NCI-H2171 treated with DMSO at 0.1 percent for 48 hours (cell line): ENCODE measurements at regions not wholly inside any gene's neighbourhood (a gene's known extent, or its start where the extent isn't known, plus 50 kb on each side); places are given as distances from the start of the nearest gene placed in this dataset.
"Not testable (repeated sequence)": the region's sequence is repeated elsewhere in the genome, so short reads cannot be mapped to it uniquely, and the experiment has no call there.

Experiments used
- DNase-seq: peaks from one replicate; lab custom pipeline; 2025; lab: John Stamatoyannopoulos, UW

DNA sequence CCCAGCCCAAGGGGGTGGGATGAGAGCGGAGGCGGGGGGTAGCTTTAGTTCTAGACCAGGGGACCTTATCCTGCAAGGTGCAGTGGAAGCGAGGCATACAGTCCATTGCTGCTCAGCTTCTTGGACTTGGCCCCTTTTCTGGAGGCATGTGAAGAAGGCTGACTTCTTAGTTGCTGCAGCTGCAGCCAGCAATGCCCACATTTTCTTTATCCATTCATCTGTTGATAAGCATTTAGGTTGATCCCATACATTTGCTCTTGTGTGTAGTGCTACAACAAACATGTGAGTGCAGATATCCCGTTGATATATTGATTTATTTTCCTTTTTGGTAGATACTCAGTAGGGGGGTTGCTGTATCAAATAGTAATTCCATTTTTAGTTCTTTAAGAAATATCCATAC lies 461.2 kb upstream of the IMPG1 start:
- DNase-seq, result no peak

DNA sequence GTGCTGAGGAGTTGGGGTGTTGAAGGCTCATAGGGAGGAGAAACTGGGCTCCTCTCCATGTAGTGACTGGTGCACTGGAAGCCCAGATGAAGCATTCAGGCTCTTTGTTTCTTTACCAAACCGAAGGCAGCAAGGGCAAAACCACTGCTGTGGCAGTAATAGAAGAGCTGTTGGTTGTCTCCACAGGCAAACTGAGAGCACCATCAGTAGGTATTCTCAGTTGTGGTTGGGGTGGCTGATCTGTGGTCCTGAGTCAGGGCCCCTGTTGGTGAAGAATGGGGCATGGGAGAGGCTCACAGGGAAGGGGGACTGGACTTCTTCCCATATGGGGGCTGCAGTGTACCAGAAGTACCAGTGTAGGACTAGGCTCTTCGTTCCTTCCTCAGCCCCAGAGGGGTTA lies 460.2 kb upstream of the IMPG1 start:
- DNase-seq, result no peak

DNA sequence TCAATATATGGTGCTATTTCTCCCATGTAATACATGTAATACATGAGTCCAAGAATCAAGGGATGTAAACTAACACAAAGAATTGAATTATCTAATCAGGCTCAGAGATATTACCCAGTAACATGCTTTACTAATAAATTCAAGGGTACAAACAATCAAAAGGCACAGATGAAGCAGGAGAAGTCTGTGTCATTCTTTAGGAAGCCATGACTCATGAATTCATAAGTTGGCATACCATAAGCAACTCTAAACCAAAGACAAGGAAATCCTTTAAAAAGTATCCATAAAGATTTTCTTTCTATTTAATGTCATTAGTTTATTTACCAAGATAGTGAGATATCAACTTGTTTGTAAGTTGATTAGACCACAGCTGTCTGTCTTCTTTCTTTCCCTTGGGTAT lies 446.0 kb upstream of the IMPG1 start:
- no peak for DNase-seq

DNA sequence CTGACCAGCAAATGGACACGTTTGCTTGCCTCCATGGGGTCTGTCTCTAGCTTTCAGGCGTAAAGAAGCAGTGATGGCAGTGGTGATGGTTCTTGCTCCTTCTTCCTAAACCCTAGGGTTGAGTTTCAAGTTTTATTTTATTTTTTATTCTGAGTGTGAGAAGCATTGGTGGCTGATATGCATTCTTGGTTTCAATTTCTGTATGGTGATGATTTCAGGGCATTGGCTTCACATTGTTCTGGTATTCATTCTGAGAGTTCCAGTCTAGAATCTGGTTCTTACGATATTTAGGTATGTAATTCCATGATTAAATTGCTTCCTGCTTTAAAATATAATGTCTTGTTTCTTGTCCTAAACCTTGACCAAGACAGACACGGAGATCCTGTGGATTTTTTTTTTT lies 444.5 kb upstream of the IMPG1 start:
- no peak for DNase-seq

DNA sequence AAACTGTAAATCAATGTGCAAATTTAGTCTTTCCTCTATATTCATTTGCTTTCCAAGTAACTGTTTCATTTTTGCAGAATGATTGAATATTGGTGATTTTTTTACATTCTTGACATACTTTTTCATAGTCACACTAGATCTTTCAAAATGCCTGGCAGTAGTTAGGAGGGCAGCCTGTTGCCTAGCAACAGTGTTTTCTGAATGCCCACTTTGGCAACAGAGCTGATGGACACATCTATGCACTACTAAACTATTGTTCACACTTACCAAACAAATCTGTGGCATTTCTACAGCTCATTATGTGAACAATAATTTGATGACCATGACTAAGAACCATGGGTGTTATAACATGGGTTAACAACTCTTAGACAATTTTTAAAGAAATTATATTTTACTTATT lies 438.0 kb upstream of the IMPG1 start:
- DNase-seq, result no peak

DNA sequence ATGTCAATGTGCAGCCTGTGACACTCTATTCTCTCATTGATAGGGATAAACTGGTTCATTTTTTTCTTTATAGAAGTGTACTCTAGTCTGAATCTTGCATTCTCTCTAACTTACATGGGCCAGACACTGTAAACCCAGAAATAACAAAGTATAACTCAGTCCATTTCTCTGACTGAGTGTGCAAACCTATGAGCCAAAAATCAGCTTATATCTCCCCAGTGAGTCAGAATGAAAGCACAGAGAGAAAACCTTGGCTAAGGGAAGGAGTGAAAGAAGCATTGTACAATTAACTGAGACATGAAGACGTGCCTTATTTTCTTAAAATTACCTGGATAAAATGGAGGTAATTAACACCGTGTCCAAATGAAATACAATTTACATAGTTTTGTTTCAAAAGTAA lies 436.9 kb upstream of the IMPG1 start:
- DNase-seq, result no peak

DNA sequence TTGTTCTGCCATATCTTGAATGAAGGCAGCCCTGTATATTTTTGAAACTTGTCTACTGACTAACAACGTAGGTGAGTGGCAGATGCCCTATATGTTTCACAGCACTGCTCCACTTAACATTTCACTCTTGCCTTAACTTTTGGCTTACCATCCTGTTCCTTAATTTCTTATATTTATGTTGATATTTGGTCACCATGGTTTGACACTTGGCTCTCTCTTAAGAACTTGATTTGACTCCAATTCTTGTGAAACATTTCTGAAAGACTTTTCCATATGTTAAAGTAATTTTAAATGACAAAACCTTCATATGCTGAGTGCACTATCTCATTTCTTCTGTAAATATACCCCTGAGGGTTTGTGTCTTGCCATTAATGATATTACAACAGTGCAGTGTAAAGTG lies 434.3 kb upstream of the IMPG1 start:
- DNase-seq, result no peak

DNA sequence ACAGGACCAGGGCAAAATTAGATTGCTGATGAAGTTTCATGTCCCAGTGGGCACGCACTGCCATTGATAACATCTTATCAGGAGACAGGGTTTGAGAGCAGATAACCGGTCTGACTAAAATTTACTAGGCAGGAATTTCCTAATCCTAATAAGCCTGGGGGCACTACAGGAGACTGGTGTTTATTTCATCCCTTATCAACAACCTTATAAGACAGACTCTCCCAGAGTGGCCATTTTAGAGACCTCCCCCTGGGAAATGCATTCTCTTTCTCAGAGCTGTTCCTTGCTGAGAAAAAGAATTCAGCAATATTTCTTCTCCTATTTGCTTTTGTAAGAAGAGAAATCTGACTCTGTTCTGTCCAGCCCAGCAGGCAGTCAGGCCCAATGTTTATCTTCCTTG lies 423.4 kb upstream of the IMPG1 start:
- no peak for DNase-seq

DNA sequence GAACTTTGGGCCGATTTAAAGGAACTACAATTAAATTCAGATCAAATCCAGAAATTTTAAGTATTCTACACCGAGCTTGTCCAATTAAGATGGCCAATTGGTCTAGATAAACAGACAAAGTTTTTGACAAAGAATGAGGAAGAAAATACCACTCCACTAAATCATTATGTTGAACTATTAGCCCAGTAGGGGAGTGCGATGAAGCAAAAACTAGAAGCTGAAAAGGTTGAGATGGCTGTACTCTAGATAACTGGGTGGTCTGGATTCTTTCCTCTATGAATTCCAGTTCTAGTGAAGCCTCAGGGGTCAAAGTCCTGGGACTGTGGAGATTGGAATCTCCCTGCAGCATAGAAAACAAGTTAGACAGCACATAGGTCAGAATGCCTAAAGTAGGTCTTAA lies 418.9 kb upstream of the IMPG1 start:
- DNase-seq, result not testable (repeated sequence)

DNA sequence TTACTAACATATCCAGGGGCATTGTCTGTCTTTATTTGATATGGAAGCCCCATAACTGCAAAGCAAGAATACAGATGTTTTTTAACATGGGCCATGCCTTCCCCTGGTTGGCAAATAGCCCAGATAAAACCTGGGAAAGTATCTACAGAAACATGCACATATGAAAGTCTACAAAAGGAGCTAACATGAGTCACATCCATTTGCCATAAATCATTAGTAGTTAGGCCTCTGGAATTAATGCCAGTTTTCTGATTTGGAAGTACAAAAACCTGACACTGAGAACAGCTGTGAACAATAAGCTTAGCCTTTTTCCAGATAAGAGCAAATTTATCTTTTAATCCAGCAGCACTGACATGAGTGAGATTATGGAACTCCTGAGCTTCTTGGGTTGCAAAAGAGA lies 418.0 kb upstream of the IMPG1 start:
- DNase-seq, result no peak

DNA sequence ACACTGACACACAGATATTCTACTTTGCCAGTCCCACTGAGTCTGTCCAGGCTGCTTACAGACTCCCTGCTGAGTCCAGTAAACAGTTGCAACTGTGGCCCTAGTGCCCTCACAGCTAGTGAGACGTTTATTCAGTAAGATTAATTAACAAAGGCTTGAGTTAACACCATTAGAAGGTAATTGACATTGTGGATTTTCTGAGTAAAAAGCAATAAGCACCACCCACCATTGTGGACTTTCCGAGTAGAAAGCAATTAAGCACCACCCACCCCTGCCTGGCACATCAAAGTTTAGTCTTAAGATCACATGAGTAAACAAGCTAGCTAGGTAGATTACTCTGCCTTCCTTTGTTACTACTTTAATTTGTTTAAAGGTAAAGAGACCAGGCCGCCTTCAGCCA lies 408.6 kb upstream of the IMPG1 start:
- no peak for DNase-seq

DNA sequence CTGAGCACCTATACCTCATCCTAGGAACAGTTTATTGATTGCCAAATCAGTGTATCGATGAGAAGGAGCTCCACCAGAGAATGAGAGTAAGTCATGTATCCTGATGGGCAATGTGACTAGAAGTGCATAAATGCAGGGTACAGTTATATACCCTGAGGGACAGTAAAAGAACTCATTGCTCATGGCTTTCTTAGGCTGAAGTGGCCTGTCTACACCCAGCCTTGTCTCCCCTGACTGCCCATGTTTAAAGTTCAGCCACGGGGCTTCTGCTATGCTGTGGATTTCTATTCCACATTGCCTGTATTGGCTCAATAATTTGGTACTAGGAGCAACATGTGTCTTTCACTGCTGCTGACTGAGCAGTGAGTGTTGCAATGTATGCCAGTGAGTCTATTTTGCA lies 400.4 kb upstream of the IMPG1 start:
- no peak for DNase-seq

DNA sequence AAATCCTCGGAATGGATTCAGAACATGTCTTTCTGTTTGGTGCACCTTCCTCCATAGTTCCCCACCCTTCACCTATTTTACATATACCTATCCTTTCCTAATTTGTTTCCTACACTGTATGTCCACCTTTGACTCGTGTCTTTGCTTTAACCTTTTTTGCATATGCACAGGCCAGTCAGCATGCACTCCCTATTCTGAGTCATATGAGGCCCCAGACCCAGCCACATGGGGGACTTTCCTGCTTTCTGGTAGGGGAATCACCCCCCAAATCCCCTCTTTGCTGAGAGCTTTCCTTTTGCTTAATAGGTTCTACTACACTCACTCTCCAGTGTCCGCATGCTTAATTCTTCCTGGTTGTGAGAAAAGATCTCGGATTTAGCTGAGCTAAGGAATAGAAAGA lies 393.8 kb upstream of the IMPG1 start:
- DNase-seq, result no peak

DNA sequence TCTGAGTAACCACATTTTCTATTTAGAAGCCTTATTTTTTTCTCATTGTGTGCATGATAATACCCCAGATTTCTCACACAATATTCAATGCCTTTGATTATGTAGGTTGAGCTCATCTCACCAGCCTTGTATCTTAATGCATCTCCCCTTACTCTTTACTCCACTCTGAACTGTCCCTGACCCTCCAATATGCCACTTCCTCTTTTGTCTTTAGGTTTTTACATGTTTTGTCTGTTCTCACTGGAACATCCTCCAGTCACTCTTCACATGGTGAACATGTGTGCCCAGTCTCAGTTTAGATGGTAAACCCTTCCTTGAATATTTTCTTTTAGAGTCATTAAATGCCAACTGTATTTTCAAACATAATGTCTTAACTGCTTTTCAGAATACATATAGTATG lies 392.9 kb upstream of the IMPG1 start:
- no peak for DNase-seq

DNA sequence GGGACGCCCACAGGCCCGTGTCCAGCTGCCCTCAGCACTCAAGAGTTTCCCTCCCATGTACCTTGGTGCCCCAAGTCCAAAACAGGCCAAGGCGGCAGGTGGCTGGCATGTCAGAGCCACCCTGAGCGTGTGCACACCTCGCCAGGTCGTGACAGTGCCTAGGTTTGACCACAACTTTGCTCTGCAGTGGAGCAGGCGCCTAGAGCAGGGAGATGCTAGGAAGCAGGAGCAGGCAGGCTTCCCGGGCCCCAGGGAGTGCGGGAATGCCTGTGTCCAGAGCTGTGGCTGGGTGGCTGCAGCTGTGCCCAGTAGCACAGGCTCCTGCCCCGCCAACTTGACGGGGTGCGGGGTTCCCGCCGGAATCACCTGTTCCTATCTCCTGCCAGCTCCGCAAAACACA lies 380.8 kb upstream of the IMPG1 start:
- DNase-seq, result no peak

DNA sequence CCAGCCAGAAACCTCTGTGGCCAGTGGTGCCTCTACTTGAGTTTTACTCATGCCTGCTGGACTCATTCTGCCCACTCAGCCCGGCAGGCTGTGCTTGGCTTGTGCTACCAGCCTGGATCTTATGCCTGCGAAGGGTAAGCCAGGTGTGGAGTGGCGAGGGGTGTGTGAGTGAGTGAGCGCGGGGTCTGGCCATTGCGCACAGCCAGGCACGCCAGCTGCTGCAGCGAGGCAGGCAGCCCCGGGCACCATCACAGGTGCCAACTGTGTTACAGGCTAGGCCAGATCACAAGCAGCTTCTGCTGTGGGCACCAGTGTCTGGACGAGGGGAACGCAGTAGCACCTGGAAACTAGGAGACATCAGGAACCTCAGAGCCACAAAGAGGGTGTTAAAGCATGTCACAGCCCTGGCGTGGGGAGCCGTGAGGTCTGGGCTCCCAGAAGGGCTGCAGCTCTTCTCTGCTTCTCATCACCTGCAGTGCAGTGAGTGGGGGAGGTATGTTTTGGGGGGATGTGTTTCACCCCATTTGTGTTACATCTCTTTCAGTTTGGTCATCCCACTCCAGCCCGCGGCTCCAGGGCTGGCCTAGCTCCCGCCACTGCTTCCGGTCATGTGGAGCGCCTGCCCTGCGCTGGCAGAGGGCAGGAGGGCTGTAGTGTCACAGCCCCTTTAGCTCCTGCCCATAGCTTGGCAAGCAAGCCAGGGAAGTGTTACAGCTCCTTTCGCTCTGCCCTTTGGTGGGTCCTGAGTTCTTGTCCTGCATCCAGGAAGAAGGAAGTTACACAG lies 379.7 kb upstream of the IMPG1 start:
- no peak for DNase-seq

DNA sequence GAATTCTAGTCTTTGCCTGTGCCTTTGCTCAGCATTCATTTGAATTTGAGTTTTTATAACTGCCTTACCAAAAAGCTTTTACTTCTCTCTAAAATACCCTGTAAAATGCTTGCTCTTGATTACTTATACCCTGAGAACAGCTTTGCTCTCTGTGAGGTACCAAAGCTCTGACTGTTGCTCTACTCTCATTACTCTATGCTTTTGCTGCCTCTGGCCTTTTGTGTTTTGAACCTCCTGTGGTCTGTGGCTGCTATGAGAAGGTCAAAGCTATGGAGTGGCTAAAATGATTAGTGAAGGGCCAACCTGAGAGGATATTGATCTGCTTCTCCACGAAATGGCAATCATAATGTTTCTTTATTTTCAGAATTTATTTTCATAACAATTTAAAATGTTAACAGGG lies 375.6 kb upstream of the IMPG1 start:
- no peak for DNase-seq

DNA sequence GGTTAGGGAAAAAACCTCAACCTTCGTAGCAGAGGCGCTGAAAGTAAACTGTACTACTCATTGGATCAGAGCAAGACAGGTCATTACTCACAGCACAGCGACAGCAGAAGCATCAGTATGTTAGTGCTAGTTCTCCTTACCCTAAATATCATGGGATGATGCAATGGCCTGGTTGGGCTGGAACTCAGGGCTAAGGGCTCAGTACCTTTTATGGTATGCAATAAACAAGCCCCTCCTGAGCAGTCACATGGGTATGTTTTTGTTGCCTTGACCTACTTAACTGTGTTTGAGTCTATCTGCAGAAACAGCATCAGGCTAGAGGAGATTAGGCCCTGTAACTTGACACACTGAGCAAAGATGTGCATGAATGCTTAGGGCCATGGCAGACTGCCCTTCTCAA lies 369.4 kb upstream of the IMPG1 start:
- no peak for DNase-seq

DNA sequence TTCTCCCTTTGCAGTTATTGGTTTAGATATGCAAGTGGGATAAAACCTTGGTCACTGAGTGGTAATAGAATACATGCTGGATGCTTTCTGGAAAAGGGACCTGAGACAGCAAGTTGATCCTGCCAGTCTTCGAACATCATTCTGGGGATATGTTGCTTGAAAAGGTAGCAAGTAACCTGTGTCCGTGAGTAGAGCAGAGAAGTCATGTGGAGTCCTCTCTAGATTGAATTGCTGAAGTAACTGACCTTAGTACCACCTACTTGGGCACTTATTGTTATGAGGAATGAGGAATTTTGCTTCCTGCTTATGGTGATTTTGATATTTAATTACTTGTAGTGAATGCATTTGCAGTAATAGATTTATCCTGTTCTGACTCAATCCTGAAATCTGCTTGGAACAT lies 367.3 kb upstream of the IMPG1 start:
- DNase-seq, result no peak

DNA sequence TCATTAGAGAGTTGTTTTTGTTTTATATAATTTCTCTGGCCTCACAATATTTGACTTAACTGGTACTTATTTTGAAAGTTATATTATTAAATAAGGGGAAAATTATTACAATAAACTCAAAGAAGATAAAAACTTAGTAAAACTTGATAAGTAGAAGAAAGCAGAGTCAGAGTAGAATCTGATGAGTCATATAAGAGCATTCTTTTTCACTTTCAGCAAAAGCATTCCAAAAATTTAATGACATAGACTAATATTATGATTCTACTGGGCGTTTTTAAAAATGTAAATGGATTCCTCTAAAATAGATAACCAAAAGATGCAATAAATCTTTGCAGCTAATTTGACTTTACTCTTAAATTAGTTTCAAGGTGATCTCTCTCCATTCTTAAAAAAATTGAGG lies 366.3 kb upstream of the IMPG1 start:
- no peak for DNase-seq

DNA sequence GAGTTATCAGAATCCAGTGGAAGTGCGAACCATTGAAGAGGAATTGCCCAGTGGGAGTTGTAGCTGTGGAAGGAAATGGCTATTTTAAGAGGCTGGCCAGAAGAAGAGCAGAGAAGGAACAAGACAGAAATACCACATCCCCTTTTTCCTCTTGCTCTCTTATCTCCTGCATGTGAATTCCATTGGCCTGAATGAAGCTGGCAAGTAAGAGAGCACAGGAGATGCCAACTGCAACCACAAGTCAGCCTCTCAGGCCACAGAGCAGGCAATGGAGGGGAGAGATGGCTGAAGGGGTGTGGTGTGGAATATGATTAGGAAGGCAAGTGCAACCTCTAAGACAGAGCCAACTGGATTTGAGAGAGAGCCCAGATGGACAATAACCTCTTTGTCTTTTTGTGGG lies 362.7 kb upstream of the IMPG1 start:
- DNase-seq, result no peak

DNA sequence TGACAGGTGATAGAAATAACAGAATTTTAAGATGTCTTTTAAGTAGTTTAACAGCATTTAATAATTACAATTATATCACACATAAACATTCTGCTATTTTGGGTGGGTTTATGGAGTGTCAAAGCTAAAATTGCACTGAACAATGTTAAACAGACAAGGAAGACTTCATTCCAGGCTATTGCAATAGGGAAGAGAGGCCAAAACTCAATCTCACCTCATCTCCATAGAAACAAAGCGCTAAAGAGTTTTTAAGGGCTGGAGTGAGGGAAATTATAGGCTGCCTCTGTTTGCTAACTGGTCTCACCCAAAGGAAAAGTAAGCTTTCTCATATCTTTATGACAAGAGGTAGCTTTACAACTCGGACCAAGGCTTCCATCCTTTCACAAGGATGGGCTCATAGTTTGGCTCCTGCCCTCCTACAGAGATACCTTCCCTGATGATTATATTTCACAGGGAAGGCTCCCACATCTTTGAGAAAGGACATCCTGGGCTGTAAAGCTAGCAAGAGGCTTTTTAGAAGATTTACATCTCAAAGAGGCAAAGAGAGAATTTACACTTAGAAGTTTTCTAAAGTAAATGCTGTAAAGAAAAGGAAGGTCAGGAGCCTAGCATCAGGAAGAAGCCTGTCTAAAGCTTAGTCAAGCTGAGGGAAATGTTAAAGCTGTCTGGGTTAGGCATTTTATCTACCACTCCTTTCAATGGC lies 350.2 kb upstream of the IMPG1 start:
- no peak for DNase-seq

DNA sequence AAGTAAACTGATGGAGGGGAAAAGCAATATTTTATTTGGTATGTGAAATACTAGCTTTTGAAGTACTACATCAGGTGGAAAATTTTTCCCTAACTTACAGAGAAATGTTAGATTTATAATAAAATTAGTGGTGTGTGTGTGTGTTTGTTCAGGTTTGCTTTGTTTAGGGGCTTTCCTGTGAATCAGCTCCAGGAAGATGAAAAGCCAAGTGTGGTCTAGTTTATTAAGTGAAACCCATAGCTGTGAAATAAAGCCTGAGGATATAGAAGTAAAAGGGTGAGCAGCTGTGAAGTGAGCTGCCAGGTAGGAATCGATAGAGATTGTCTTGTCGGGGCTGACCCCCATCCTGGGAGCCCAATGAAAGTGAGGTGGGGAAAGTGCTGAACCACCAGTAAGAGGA lies 347.6 kb upstream of the IMPG1 start:
- no peak for DNase-seq
